H1 (cell line): ENCODE measurements at regions not wholly inside any gene's neighbourhood (a gene's known extent, or its start where the extent isn't known, plus 50 kb on each side); places are given as distances from the start of the nearest gene placed in this dataset.

Source experiments
- CTCF ChIA-PET: fragments of 300-600 bp; sonication (Branson Sonifier 250); formaldehyde crosslinking; loops from one replicate; lab custom pipeline; 2021; ENCODE audit not compliant: partially characterized antibody; lab: Charles Lee
- POLR2A ChIA-PET: fragments of 300-600 bp; sonication (Branson Sonifier 250); formaldehyde crosslinking; loops from one replicate; lab custom pipeline; 2021; ENCODE audit warnings: inconsistent platforms; ENCODE audit not compliant: partially characterized antibody; lab: Charles Lee
- DNase-seq, 2 experiments: peaks; one replicate each; pipeline versions ENCODE4 v3.0.0 to v3.0.0-alpha.2; 2010 to 2022; ENCODE audit warnings: low spot score in 2 of 2, low read depth in 1 of 2, mixed read lengths in 1 of 2
- FAIRE-seq: peaks from 2 replicates; lab custom pipeline; 2011; peaks lifted over from hg19 to GRCh38; lab: Jason Lieb, UNC
- H2AFZ ChIP-seq: 2 replicates; pipeline ENCODE4 v1.8.1; 2012; ENCODE audit warnings: low read length, inconsistent platforms
- H2AK5ac ChIP-seq: 2 replicates; pipeline ENCODE4 v1.6.1; 2013; ENCODE audit warnings: low read depth, low read length
- H2BK120ac ChIP-seq: replicated peaks from 2 replicates; pipeline ENCODE3; 2013; ENCODE audit warnings: low read depth, low read length, inconsistent platforms
- H2BK12ac ChIP-seq: 2 replicates; pipeline ENCODE4 v1.6.1; 2013; ENCODE audit warnings: low read depth, low read length
- H2BK15ac ChIP-seq: 2 replicates; pipeline ENCODE4 v1.6.1; 2013; ENCODE audit warnings: low read length
- H2BK20ac ChIP-seq: 2 replicates; pipeline ENCODE4 v1.6.1; 2013; ENCODE audit warnings: low read length
- H2BK5ac ChIP-seq: 2 replicates; pipeline ENCODE4 v1.6.1; 2013; ENCODE audit warnings: low read depth, low read length
- H3K14ac ChIP-seq: 2 replicates; pipeline ENCODE4 v1.6.1; 2013; ENCODE audit warnings: inconsistent platforms; ENCODE audit not compliant: insufficient read length
- H3K18ac ChIP-seq: 2 replicates; pipeline ENCODE4 v1.6.1; 2013; ENCODE audit warnings: low read length; ENCODE audit errors: extremely low read depth
- H3K23ac ChIP-seq: 2 replicates; pipeline ENCODE4 v1.6.1; 2013; ENCODE audit warnings: inconsistent platforms; ENCODE audit not compliant: insufficient read length
- H3K23me2 ChIP-seq: 2 replicates; pipeline ENCODE4 v1.6.1; 2013; ENCODE audit warnings: low read depth, low read length
- H3K27ac ChIP-seq: 2 replicates; pipeline ENCODE4 v1.6.1; 2011; ENCODE audit warnings: low read depth, low read length, inconsistent platforms
- H3K27me3 ChIP-seq, 4 experiments: replicated peaks in 1 of 4; 1 replicate in 1 of 4; 2 replicates in 3 of 4; pipeline versions ENCODE4 v1.6.1 to v1.8.1; 2011 to 2013; ENCODE audit warnings: low read length in 3 of 4, mild to moderate bottlenecking in 3 of 4, inconsistent platforms in 2 of 4, mixed read lengths in 2 of 4, moderate library complexity in 1 of 4; ENCODE audit not compliant: control insufficient read depth in 3 of 4, insufficient read depth in 3 of 4; ENCODE audit errors: extremely low read depth in 1 of 4
- H3K36me3 ChIP-seq, 4 experiments: 2 replicates each; pipeline versions ENCODE4 v1.6.1 to v1.8.1; 2011 to 2013; ENCODE audit warnings: mild to moderate bottlenecking in 4 of 4, low read length in 3 of 4, moderate library complexity in 2 of 4, control low read depth in 1 of 4, inconsistent platforms in 1 of 4; ENCODE audit not compliant: insufficient read depth in 4 of 4, control insufficient read depth in 2 of 4
- H3K4ac ChIP-seq: replicated peaks from 2 replicates; pipeline ENCODE3; 2013; ENCODE audit warnings: low read length, low read depth, mixed read lengths, inconsistent platforms; ENCODE audit not compliant: insufficient read length
- H3K4me1 ChIP-seq, 4 experiments: replicated peaks in 1 of 4; 1 replicate in 1 of 4; 2 replicates in 3 of 4; pipeline versions ENCODE4 v1.6.1 to v1.8.1; 2011 to 2013; ENCODE audit warnings: low read length in 3 of 4, inconsistent platforms in 2 of 4, mixed read lengths in 1 of 4; ENCODE audit not compliant: insufficient read depth in 4 of 4, control insufficient read depth in 3 of 4
- H3K4me2 ChIP-seq, 2 experiments: 2 replicates each; pipeline versions ENCODE4 v1.6.1 to v1.8.1; 2011 to 2013; ENCODE audit warnings: low read depth in 2 of 2, low read length in 2 of 2, control low read depth in 1 of 2, inconsistent platforms in 1 of 2, mild to moderate bottlenecking in 1 of 2; ENCODE audit not compliant: insufficient read depth in 1 of 2
- H3K4me3 ChIP-seq, 4 experiments: fragments of 200-600, 300-600 bp in 1 of 4; sonication (generic), shearing (Covaris generic), sonication (Bioruptor Twin) in 1 of 4; 2 replicates each; pipeline versions ENCODE4 v1.5.1 to v1.8.1; 2011 to 2016; ENCODE audit warnings: low read length in 4 of 4, low read depth in 3 of 4, control low read depth in 2 of 4, inconsistent platforms in 2 of 4, mild to moderate bottlenecking in 2 of 4, mixed read lengths in 1 of 4, moderate library complexity in 1 of 4; ENCODE audit not compliant: insufficient read depth in 2 of 4; ENCODE audit errors: extremely low read depth in 1 of 4
- H3K56ac ChIP-seq: replicated peaks from 2 replicates; pipeline ENCODE3; 2013; ENCODE audit warnings: low read depth, mild to moderate bottlenecking, mixed read lengths, low read length, inconsistent platforms; ENCODE audit not compliant: insufficient read length
- H3K79me1 ChIP-seq: 2 replicates; pipeline ENCODE4 v1.6.1; 2013; ENCODE audit warnings: low read depth, low read length, control low read depth
- H3K79me2 ChIP-seq, 2 experiments: 2 replicates each; pipeline versions ENCODE4 v1.6.1 to v1.8.1; 2012 to 2013; ENCODE audit warnings: low read length in 2 of 2, mild to moderate bottlenecking in 2 of 2, inconsistent platforms in 1 of 2; ENCODE audit not compliant: insufficient read depth in 2 of 2, control insufficient read depth in 1 of 2
- H3K9ac ChIP-seq, 4 experiments: replicated peaks in 1 of 4; 1 replicate in 1 of 4; 2 replicates in 3 of 4; pipeline versions ENCODE4 v1.6.1 to v1.8.1; 2011 to 2013; ENCODE audit warnings: low read depth in 3 of 4, low read length in 3 of 4, control low read depth in 2 of 4, mild to moderate bottlenecking in 2 of 4, moderate library complexity in 2 of 4, inconsistent platforms in 1 of 4; ENCODE audit errors: extremely low read depth in 1 of 4
- H3K9me3 ChIP-seq, 2 experiments: 2 replicates each; pipeline versions ENCODE4 v1.6.1 to v1.8.1; 2012 to 2013; ENCODE audit warnings: mild to moderate bottlenecking in 2 of 2, moderate library complexity in 2 of 2, control low read depth in 1 of 2, inconsistent platforms in 1 of 2, low read depth in 1 of 2, low read length in 1 of 2, mixed read lengths in 1 of 2; ENCODE audit not compliant: insufficient read depth in 2 of 2
- H4K20me1 ChIP-seq, 2 experiments: replicated peaks in 1 of 2; 2 replicates each; pipeline versions ENCODE3 to v1.8.1; 2011 to 2013; ENCODE audit warnings: inconsistent platforms in 2 of 2, low read length in 2 of 2, mild to moderate bottlenecking in 1 of 2; ENCODE audit not compliant: insufficient read depth in 2 of 2, control insufficient read depth in 1 of 2
- H4K5ac ChIP-seq: 2 replicates; pipeline ENCODE4 v1.6.1; 2013; ENCODE audit warnings: low read length, low read depth, mixed read lengths, inconsistent platforms; ENCODE audit not compliant: insufficient read length
- H4K8ac ChIP-seq: 2 replicates; pipeline ENCODE4 v1.8.0; 2013; ENCODE audit warnings: mild to moderate bottlenecking, moderate library complexity, low read length, inconsistent platforms; ENCODE audit not compliant: insufficient read depth; ENCODE audit errors: extremely low read depth
- H4K91ac ChIP-seq: replicated peaks from 2 replicates; pipeline ENCODE3; 2013; ENCODE audit warnings: low read length, mixed read lengths, inconsistent platforms; ENCODE audit not compliant: insufficient read length
- HDAC6 ChIP-seq: IDR thresholded peaks from one replicate; pipeline ENCODE4 v1.7.1; 2012; ENCODE audit warnings: low read depth, mild to moderate bottlenecking, inconsistent platforms, low read length, moderate library complexity
- MAFK ChIP-seq: IDR thresholded peaks from 2 replicates; pipeline ENCODE4 v1.6.1; 2012; ENCODE audit warnings: low read depth, mild to moderate bottlenecking, improper control_type of control experiment, low read length
- SP2 ChIP-seq: IDR thresholded peaks from 2 replicates; pipeline ENCODE4 v1.6.1; 2012; ENCODE audit warnings: mild to moderate bottlenecking, low read length, inconsistent platforms
- WGBS, 2 experiments: shearing (Covaris generic) in 1 of 2; methylation state at CpG; one replicate each; pipeline versions ENCODE4 v1.1.6 to v1.1.7; 2013 to 2015; ENCODE audit warnings: low lambda C conversion rate in 2 of 2, mixed read lengths in 2 of 2, inconsistent platforms in 1 of 2, low coverage in 1 of 2, missing lambda C conversion rate in 1 of 2; ENCODE audit not compliant: insufficient replicate concordance in 2 of 2, insufficient coverage in 1 of 2, insufficient read length in 1 of 2; ENCODE audit errors: extremely low coverage in 1 of 2, missing lambda C conversion rate in 1 of 2; 5-methylcytosine and 5-hydroxymethylcytosine counted together

DNA sequence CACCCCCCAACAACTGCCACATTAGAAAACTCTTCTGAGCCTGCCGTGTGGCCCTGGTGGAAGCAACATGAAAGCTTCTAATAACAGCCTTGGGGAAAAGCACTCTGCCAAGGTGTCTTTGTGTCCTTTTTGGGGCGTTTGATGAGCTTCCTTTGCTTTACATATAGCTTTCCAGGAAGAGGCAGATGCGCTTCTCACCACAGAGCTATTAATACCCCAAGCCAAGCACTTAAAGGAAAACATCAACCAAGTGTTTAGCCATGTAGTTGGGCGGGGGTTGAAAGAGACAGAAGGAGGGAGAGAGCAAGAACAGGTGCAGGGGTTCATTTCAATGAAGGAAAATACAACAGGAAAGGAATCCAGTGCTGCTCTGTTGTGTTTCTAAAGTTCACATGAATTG is 176.1 kb downstream of the VAPA start:
- peaks cover 0 to 7% of the 10 kb centered on the region in 2 experiments; a peak in 2 of 4 replicates for H3K9me3 ChIP-seq
- no peaks in the 10 kb centered on the region for H3K36me3 ChIP-seq
- H3K18ac ChIP-seq, result no peak overlapping the region
- no peak overlapping the region for H4K8ac ChIP-seq
- ChIA-PET POLR2A (no interaction called here), CTCF (interaction anchor here (0.8 to 1.9 kb wide), 6 partner anchors 9 to 347 kb away, joined by 3 to 5 read pairs (median 4); no protein-coding TSS in a partner anchor)
- DNase-seq, result no peak
- H2BK120ac ChIP-seq, result no peak overlapping the region
- no peaks in the 10 kb centered on the region for H3K27me3 ChIP-seq
- no peak overlapping the region for H3K56ac ChIP-seq
- no peak overlapping the region for H2BK20ac ChIP-seq
- H4K20me1 ChIP-seq, result no peaks in the 10 kb centered on the region
- no peak overlapping the region for H3K9ac ChIP-seq
- H3K79me2 ChIP-seq, result no peaks in the 10 kb centered on the region
- no peak overlapping the region for H4K5ac ChIP-seq
- no peak overlapping the region for H3K4me3 ChIP-seq
- H4K91ac ChIP-seq, result no peak overlapping the region
- H3K23ac ChIP-seq, result no peak overlapping the region
- no peak overlapping the region for H3K27ac ChIP-seq
- no peaks in the 10 kb centered on the region; the same call in 1 of the 2 replicates for H3K23me2 ChIP-seq
- H3K4me2 ChIP-seq, result no peak overlapping the region
- TF ChIP-seq HDAC6, result no peak
- no peak for TF ChIP-seq SP2
- TF ChIP-seq MAFK, result no peak
- no peak overlapping the region for H2AFZ ChIP-seq
- peaks cover 3 to 7% (median 4%) of the 10 kb centered on the region in 4 experiments; a peak in 4 of 7 replicates for H3K4me1 ChIP-seq
- no peak overlapping the region for H3K14ac ChIP-seq
- no peak overlapping the region for H2BK15ac ChIP-seq
- H3K4ac ChIP-seq, result no peak overlapping the region
- no peak overlapping the region for H2AK5ac ChIP-seq
- H3K79me1 ChIP-seq, result no peaks in the 10 kb centered on the region
- WGBS, 2 experiments, result 80% methylated on average over 4 of the region's 4 CpGs; no CpG with 5 or more reads in 1 of the 2 experiments
- FAIRE-seq, result no peak
- no peak overlapping the region for H2BK12ac ChIP-seq
- no peak overlapping the region for H2BK5ac ChIP-seq
